GM23338 (cell line): ENCODE measurements at regions not wholly inside any gene's neighbourhood (a gene's known extent, or its start where the extent isn't known, plus 50 kb on each side); places are given as distances from the start of the nearest gene placed in this dataset.

Source experiments
- ATAC-seq: fragments of 200-7000 bp; cut with Tn5 transposase; 3 replicates; pipeline ENCODE4 v1.9.1; 2020
- DNase-seq: peaks from one replicate; pipeline ENCODE4 v3.0.0-alpha.2; 2015; ENCODE audit warnings: low spot score
- H2AFZ ChIP-seq: fragments of 200-600 bp; sonication (generic); 2 replicates; pipeline ENCODE4 v1.8.0; 2016; ENCODE audit warnings: antibody characterized with exemption, mild to moderate bottlenecking, moderate library complexity
- H3F3A ChIP-seq: fragments of 200-600 bp; sonication (generic); replicated peaks from 2 replicates; pipeline ENCODE4 v1.8.0; 2017; ENCODE audit warnings: antibody characterized with exemption, mixed run types, low read depth
- H3K27ac ChIP-seq: fragments of 200-600 bp; sonication (generic); 2 replicates; pipeline ENCODE4 v1.6.1; 2016; ENCODE audit warnings: low read depth
- H3K27me3 ChIP-seq: fragments of 200-600 bp; sonication (generic); 2 replicates; pipeline ENCODE4 v1.8.0; 2016; ENCODE audit warnings: mild to moderate bottlenecking, mixed run types, moderate library complexity; ENCODE audit not compliant: insufficient read depth
- H3K36me3 ChIP-seq: fragments of 200-600 bp; sonication (generic); 2 replicates; pipeline ENCODE4 v1.8.0; 2016; ENCODE audit warnings: mild to moderate bottlenecking; ENCODE audit not compliant: insufficient read depth
- H3K4me1 ChIP-seq: fragments of 200-600 bp; sonication (generic); 2 replicates; pipeline ENCODE4 v1.8.0; 2016; ENCODE audit warnings: mild to moderate bottlenecking, moderate library complexity; ENCODE audit not compliant: insufficient read depth
- H3K4me2 ChIP-seq: fragments of 200-600 bp; sonication (generic); 2 replicates; pipeline ENCODE4 v1.7.1; 2017; ENCODE audit warnings: mixed run types
- H3K4me3 ChIP-seq: fragments of 200-600 bp; sonication (generic); 2 replicates; pipeline ENCODE4 v1.6.1; 2016; ENCODE audit warnings: mixed run types
- H3K79me2 ChIP-seq: fragments of 200-600 bp; sonication (generic); replicated peaks from 2 replicates; pipeline ENCODE4 v1.8.0; 2017; ENCODE audit warnings: mild to moderate bottlenecking; ENCODE audit not compliant: insufficient read depth
- H3K9me2 ChIP-seq: fragments of 200-600 bp; sonication (generic); 2 replicates; pipeline ENCODE4 v1.8.0; 2017; ENCODE audit not compliant: insufficient read depth
- H4K20me1 ChIP-seq: fragments of 200-600 bp; sonication (generic); replicated peaks from 2 replicates; pipeline ENCODE4 v1.8.0; 2017; ENCODE audit warnings: mild to moderate bottlenecking; ENCODE audit not compliant: insufficient read depth
- H3K27ac Mint-ChIP-seq: 2 replicates; pipeline ENCODE4 v1.8.0; 2020; ENCODE audit warnings: inconsistent platforms, mild to moderate bottlenecking, moderate library complexity, mixed read lengths
- H3K27me3 Mint-ChIP-seq: 3 replicates; pipeline ENCODE4 v1.8.0; 2022; ENCODE audit warnings: low read depth, mild to moderate bottlenecking, moderate library complexity, mixed read lengths, inconsistent platforms; ENCODE audit not compliant: insufficient read depth, poor library complexity
- H3K36me3 Mint-ChIP-seq: 3 replicates; pipeline ENCODE4 v1.8.0; 2021; ENCODE audit warnings: low read depth, mild to moderate bottlenecking, inconsistent platforms, moderate library complexity, mixed read lengths
- H3K4me1 Mint-ChIP-seq: 3 replicates; pipeline ENCODE4 v1.8.0; 2020; ENCODE audit warnings: mild to moderate bottlenecking, inconsistent platforms, mixed read lengths
- H3K4me3 Mint-ChIP-seq: 3 replicates; pipeline ENCODE4 v1.8.0; 2021; ENCODE audit warnings: moderate library complexity, mild to moderate bottlenecking, inconsistent platforms, mixed read lengths
- H3K9me3 Mint-ChIP-seq: 3 replicates; pipeline ENCODE4 v1.8.0; 2020; ENCODE audit warnings: moderate library complexity, mild to moderate bottlenecking, inconsistent platforms, mixed read lengths
- CREB1 ChIP-seq: fragments of 250-450 bp; sonication (Bioruptor Pico); IDR thresholded peaks from 2 replicates; pipeline ENCODE4 v1.5.0; 2020; ENCODE audit warnings: low read depth, mild to moderate bottlenecking, moderate library complexity
- CTCF ChIP-seq, 2 experiments: fragments of 200-600 bp in 1 of 2; sonication (generic) in 1 of 2; conservative IDR thresholded peaks; 2 replicates each; pipeline versions ENCODE4 v1.5.1 to v1.6.1; 2016 to 2017; ENCODE audit warnings: antibody characterized with exemption in 2 of 2, low read depth in 2 of 2, mild to moderate bottlenecking in 2 of 2, moderate library complexity in 1 of 2
- ETS1 ChIP-seq: IDR thresholded peaks from 2 replicates; pipeline ENCODE4 v1.6.1; 2016; ENCODE audit warnings: antibody characterized with exemption
- EZH2phosphoT487 ChIP-seq: fragments of 200-600 bp; sonication (generic); IDR thresholded peaks from one replicate; pipeline ENCODE4 v1.8.1; 2018; ENCODE audit warnings: antibody characterized with exemption; ENCODE audit not compliant: unreplicated experiment
- JUNB ChIP-seq: IDR thresholded peaks from one replicate; pipeline ENCODE4 v1.6.1; 2016; ENCODE audit warnings: antibody characterized with exemption; ENCODE audit not compliant: unreplicated experiment
- NANOG ChIP-seq: IDR thresholded peaks from 2 replicates; pipeline ENCODE4 v1.6.1; 2016; ENCODE audit warnings: antibody characterized with exemption, borderline replicate concordance
- POLR2AphosphoS5 ChIP-seq: IDR thresholded peaks from 2 replicates; pipeline ENCODE4 v1.6.1; 2016; ENCODE audit warnings: antibody characterized with exemption, low read depth
- REST ChIP-seq: IDR thresholded peaks from one replicate; pipeline ENCODE4 v1.6.1; 2018; ENCODE audit warnings: antibody characterized with exemption; ENCODE audit not compliant: unreplicated experiment
- STAT1 ChIP-seq: IDR thresholded peaks from one replicate; pipeline ENCODE4 v1.6.1; 2016; ENCODE audit warnings: antibody characterized with exemption; ENCODE audit not compliant: unreplicated experiment
- ZNF114 ChIP-seq: fragments of 250-450 bp; sonication (Bioruptor Pico); IDR thresholded peaks from 2 replicates; pipeline ENCODE4 v1.5.0; 2020; ENCODE audit warnings: mild to moderate bottlenecking, moderate library complexity
- ZNF331 ChIP-seq: fragments of 250-450 bp; sonication (Bioruptor Pico); IDR thresholded peaks from 2 replicates; pipeline ENCODE4 v1.5.0; 2020; ENCODE audit warnings: low read depth, mild to moderate bottlenecking, moderate library complexity

GRCh38 chr10:112872728-112873127, 77.3 kb upstream of the TCF7L2 start:
- Mint-ChIP-seq H3K27ac (no peak overlapping the region), H3K4me3 (no peak overlapping the region), H3K9me3 (peaks cover 15% of the 10 kb centered on the region), H3K36me3 (peaks cover 12% of the 10 kb centered on the region; the same call in 2 of the 3 replicates), H3K4me1 (peaks cover 5% of the 10 kb centered on the region; the same call in 2 of the 3 replicates), H3K27me3 (no peaks in the 10 kb centered on the region)
- H3K4me2 ChIP-seq: no peak overlapping the region
- no peaks in the 10 kb centered on the region for H3K36me3 ChIP-seq
- no peak overlapping the region for H2AFZ ChIP-seq
- H3K4me3 ChIP-seq: no peak overlapping the region
- DNase-seq: peak; percentile 49
- H3F3A ChIP-seq: no peaks in the 10 kb centered on the region
- no peaks in the 10 kb centered on the region for H4K20me1 ChIP-seq
- no peak overlapping the region for H3K27ac ChIP-seq
- H3K4me1 ChIP-seq: peaks cover 9% of the 10 kb centered on the region
- no peaks in the 10 kb centered on the region for H3K79me2 ChIP-seq
- no peaks in the 10 kb centered on the region for H3K27me3 ChIP-seq
- no peak for TF ChIP-seq ZNF331 (CRISPR knock-in tag)
- no peak for TF ChIP-seq CREB1
- peak; percentile 66 to 72 for TF ChIP-seq CTCF (conservative IDR thresholded peaks at IDR 0.05; ENCODE audit: low read depth in 2 of 2)
- peaks cover 5% of the 10 kb centered on the region; the same call in 1 of the 2 replicates for H3K9me2 ChIP-seq
- no peak for ATAC-seq

GRCh38 chr10:112873541-112873940, 76.5 kb upstream of the TCF7L2 start:
- Histone ChIP-seq H3K79me2 (no peaks in the 10 kb centered on the region), H3F3A (no peaks in the 10 kb centered on the region), H3K9me2 (peaks cover 5% of the 10 kb centered on the region; the same call in 1 of the 2 replicates), H3K36me3 (no peaks in the 10 kb centered on the region), H2AFZ (no peak overlapping the region), H3K4me2 (no peak overlapping the region), H3K27me3 (no peaks in the 10 kb centered on the region), H3K4me3 (no peak overlapping the region), H3K27ac (no peak overlapping the region), H3K4me1 (peaks cover 6% of the 10 kb centered on the region; the same call in 1 of the 2 replicates), H4K20me1 (no peaks in the 10 kb centered on the region)
- DNase-seq (no peak), ATAC-seq (no peak)
- Mint-ChIP-seq H3K4me1 (peaks cover under 1% of the 10 kb centered on the region; the same call in 1 of the 3 replicates), H3K36me3 (peaks cover 12% of the 10 kb centered on the region; the same call in 2 of the 3 replicates), H3K27me3 (no peaks in the 10 kb centered on the region), H3K4me3 (no peak overlapping the region), H3K9me3 (peaks cover 15% of the 10 kb centered on the region), H3K27ac (no peak overlapping the region)
- TF ChIP-seq EZH2phosphoT487: no peak
- TF ChIP-seq POLR2AphosphoS5: no peak
- no peak for TF ChIP-seq ZNF114
- TF ChIP-seq STAT1: no peak
- TF ChIP-seq JUNB: no peak
- TF ChIP-seq ETS1: no peak
- TF ChIP-seq CTCF (conservative IDR thresholded peaks at IDR 0.05; ENCODE audit: low read depth in 2 of 2): no peak
- TF ChIP-seq ZNF331 (CRISPR knock-in tag): no peak
- TF ChIP-seq CREB1: no peak
- no peak for TF ChIP-seq NANOG
- TF ChIP-seq REST: no peak
